ENCODE measurements at regions not wholly inside any gene's neighbourhood (a gene's known extent, or its start where the extent isn't known, plus 50 kb on each side); places are given as distances from the start of the nearest gene placed in this dataset.

GRCh38 chr5:99590806-99591205, 662.0 kb upstream of the CHD1 start:
- no peak for TF ChIP-seq RFX5 (IDR thresholded peaks at IDR 0.05; ENCODE audit: low read length)
- TF ChIP-seq EP300 (IDR thresholded peaks at IDR 0.05; ENCODE audit: borderline replicate concordance in 1 of 2, low read depth in 1 of 2, low read length in 1 of 2), result no peak
- TF ChIP-seq TAF1 (IDR thresholded peaks at IDR 0.05; ENCODE audit: borderline replicate concordance, low read depth, low read length), result no peak
- TF ChIP-seq, protein P1, sequence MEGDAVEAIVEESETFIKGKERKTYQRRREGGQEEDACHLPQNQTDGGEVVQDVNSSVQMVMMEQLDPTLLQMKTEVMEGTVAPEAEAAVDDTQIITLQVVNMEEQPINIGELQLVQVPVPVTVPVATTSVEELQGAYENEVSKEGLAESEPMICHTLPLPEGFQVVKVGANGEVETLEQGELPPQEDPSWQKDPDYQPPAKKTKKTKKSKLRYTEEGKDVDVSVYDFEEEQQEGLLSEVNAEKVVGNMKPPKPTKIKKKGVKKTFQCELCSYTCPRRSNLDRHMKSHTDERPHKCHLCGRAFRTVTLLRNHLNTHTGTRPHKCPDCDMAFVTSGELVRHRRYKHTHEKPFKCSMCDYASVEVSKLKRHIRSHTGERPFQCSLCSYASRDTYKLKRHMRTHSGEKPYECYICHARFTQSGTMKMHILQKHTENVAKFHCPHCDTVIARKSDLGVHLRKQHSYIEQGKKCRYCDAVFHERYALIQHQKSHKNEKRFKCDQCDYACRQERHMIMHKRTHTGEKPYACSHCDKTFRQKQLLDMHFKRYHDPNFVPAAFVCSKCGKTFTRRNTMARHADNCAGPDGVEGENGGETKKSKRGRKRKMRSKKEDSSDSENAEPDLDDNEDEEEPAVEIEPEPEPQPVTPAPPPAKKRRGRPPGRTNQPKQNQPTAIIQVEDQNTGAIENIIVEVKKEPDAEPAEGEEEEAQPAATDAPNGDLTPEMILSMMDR (IDR thresholded peaks at IDR 0.05), result no peak
- no peak for TF ChIP-seq RXRA (IDR thresholded peaks at IDR 0.05; ENCODE audit: borderline replicate concordance, low read depth)
- no peak for TF ChIP-seq FOXM1 (IDR thresholded peaks at IDR 0.05; ENCODE audit: low read depth)
- TF ChIP-seq POLR2AphosphoS5 (IDR thresholded peaks at IDR 0.05; ENCODE audit: low read depth, low read length), result no peak
- TF ChIP-seq MAX (IDR thresholded peaks at IDR 0.05; ENCODE audit: low read depth), result no peak
- TF ChIP-seq, protein P2, sequence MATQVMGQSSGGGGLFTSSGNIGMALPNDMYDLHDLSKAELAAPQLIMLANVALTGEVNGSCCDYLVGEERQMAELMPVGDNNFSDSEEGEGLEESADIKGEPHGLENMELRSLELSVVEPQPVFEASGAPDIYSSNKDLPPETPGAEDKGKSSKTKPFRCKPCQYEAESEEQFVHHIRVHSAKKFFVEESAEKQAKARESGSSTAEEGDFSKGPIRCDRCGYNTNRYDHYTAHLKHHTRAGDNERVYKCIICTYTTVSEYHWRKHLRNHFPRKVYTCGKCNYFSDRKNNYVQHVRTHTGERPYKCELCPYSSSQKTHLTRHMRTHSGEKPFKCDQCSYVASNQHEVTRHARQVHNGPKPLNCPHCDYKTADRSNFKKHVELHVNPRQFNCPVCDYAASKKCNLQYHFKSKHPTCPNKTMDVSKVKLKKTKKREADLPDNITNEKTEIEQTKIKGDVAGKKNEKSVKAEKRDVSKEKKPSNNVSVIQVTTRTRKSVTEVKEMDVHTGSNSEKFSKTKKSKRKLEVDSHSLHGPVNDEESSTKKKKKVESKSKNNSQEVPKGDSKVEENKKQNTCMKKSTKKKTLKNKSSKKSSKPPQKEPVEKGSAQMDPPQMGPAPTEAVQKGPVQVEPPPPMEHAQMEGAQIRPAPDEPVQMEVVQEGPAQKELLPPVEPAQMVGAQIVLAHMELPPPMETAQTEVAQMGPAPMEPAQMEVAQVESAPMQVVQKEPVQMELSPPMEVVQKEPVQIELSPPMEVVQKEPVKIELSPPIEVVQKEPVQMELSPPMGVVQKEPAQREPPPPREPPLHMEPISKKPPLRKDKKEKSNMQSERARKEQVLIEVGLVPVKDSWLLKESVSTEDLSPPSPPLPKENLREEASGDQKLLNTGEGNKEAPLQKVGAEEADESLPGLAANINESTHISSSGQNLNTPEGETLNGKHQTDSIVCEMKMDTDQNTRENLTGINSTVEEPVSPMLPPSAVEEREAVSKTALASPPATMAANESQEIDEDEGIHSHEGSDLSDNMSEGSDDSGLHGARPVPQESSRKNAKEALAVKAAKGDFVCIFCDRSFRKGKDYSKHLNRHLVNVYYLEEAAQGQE (IDR thresholded peaks at IDR 0.05; ENCODE audit: low read depth, low read length), result no peak

Measured in SK-N-SH (cell line).